ENCODE measurements at regions not wholly inside any gene's neighbourhood (a gene's known extent, or its start where the extent isn't known, plus 50 kb on each side); places are given as distances from the start of the nearest gene placed in this dataset.

GRCh38 chr3:21273259-21274025, 477.6 kb downstream of the ZNF385D start:
- TF ChIP-seq CTCF (IDR thresholded peaks at IDR 0.05): no peak
- no peak for TF ChIP-seq POLR2A (IDR thresholded peaks at IDR 0.05)

Measured in thyroid gland (tissue), 4 donors.